HCT116 (cell line): ENCODE measurements at regions not wholly inside any gene's neighbourhood (a gene's known extent, or its start where the extent isn't known, plus 50 kb on each side); places are given as distances from the start of the nearest gene placed in this dataset.

ENCODE experiments used
- ATAC-seq: fragments of 200-7000 bp; cut with Tn5 transposase; 2 replicates; pipeline ENCODE4 v1.9.1; 2020; ENCODE audit warnings: mild to moderate bottlenecking, moderate library complexity
- BruUV-seq: library from RNA; stranded (reverse); fragments of 400-500 nt; replicated peaks from 2 replicates; lab custom pipeline; 2021; lab: Mats Ljungman, UMichigan
- CTCF ChIA-PET: fragments of 300-600 bp; sonication (Branson Sonifier 250); formaldehyde crosslinking; loops from one replicate; lab custom pipeline; 2021; ENCODE audit warnings: antibody characterized with exemption; lab: Charles Lee
- POLR2A ChIA-PET: fragments of 300-600, 350-600 bp; sonication (Branson Sonifier 250); formaldehyde crosslinking; loops from one replicate; lab custom pipeline; 2021; ENCODE audit warnings: antibody characterized with exemption; lab: Charles Lee
- RAD21 ChIA-PET, 2 experiments: fragments of 300-600 bp; sonication (Branson Sonifier 250); formaldehyde crosslinking; loops; one replicate each; lab custom pipeline; 2023; ENCODE audit warnings: low total read pairs in 2 of 2; ENCODE audit not compliant: uncharacterized antibody in 2 of 2, unreplicated experiment in 2 of 2, low non-redundant PET in 1 of 2; lab: Charles Lee
- DNase-seq: peaks from one replicate; pipeline ENCODE4 v3.0.0-alpha.2; 2010; ENCODE audit warnings: low read depth, low spot score
- H2AFZ ChIP-seq: fragments of 200-600 bp; shearing (Covaris generic), sonication (generic); 2 replicates; pipeline ENCODE4 v1.6.1; 2017; ENCODE audit warnings: low read depth, mixed run types, mixed read lengths, antibody characterized with exemption, low read length; ENCODE audit not compliant: poor library complexity, severe bottlenecking
- H3K27ac ChIP-seq: 2 replicates; pipeline ENCODE4 v1.5.1; 2012; ENCODE audit warnings: low read depth, low read length
- H3K27me3 ChIP-seq: fragments of 200-600 bp; sonication (generic); 2 replicates; pipeline ENCODE4 v1.6.1; 2016; ENCODE audit warnings: mixed run types, low read length, mixed read lengths; ENCODE audit not compliant: insufficient read depth
- H3K36me3 ChIP-seq, 2 experiments: fragments of 200-500 bp in 1 of 2; fragments of 200-600 bp in 1 of 2; sonication (Bioruptor generic) in 1 of 2; sonication (generic) in 1 of 2; 2 replicates each; pipeline versions ENCODE4 v1.5.1 to v1.6.1; 2014 to 2016; ENCODE audit warnings: low read length in 2 of 2, inconsistent platforms in 1 of 2, mixed read lengths in 1 of 2, mixed run types in 1 of 2; ENCODE audit not compliant: insufficient read depth in 2 of 2, control insufficient read depth in 1 of 2
- H3K4me1 ChIP-seq, 2 experiments: fragments of 200-600 bp in 1 of 2; sonication (generic) in 1 of 2; 2 replicates each; pipeline versions ENCODE4 v1.5.1 to v1.6.1; 2012 to 2017; ENCODE audit warnings: low read length in 2 of 2, inconsistent platforms in 1 of 2, mild to moderate bottlenecking in 1 of 2, mixed read lengths in 1 of 2, mixed run types in 1 of 2, moderate library complexity in 1 of 2; ENCODE audit not compliant: insufficient read depth in 2 of 2, control insufficient read depth in 1 of 2
- H3K4me2 ChIP-seq: fragments of 200-600 bp; sonication (generic); 2 replicates; pipeline ENCODE4 v1.6.1; 2017; ENCODE audit warnings: mixed run types, low read length, mixed read lengths
- H3K4me3 ChIP-seq, 2 experiments: fragments of 200-600 bp in 1 of 2; sonication (generic) in 1 of 2; replicated peaks in 1 of 2; 2 replicates each; pipeline ENCODE4 v1.5.1; 2011 to 2016; ENCODE audit warnings: low read length in 2 of 2, control low read depth in 1 of 2, low read depth in 1 of 2, mild to moderate bottlenecking in 1 of 2, mixed read lengths in 1 of 2, mixed run types in 1 of 2
- H3K79me2 ChIP-seq: fragments of 200-600 bp; sonication (generic); 2 replicates; pipeline ENCODE4 v1.6.1; 2017; ENCODE audit warnings: mild to moderate bottlenecking, mixed run types, low read length, moderate library complexity, mixed read lengths; ENCODE audit not compliant: insufficient read depth
- H3K9ac ChIP-seq: fragments of 200-600 bp; sonication (generic); 2 replicates; pipeline ENCODE4 v1.6.1; 2016; ENCODE audit warnings: low read length, mixed read lengths
- H3K9me2 ChIP-seq: fragments of 200-600 bp; sonication (generic), shearing (Covaris generic); 2 replicates; pipeline ENCODE4 v1.6.1; 2017; ENCODE audit warnings: mixed run types, mild to moderate bottlenecking, moderate library complexity; ENCODE audit not compliant: insufficient read depth
- H3K9me3 ChIP-seq, 2 experiments: fragments of 200-500 bp in 1 of 2; fragments of 200-600 bp in 1 of 2; sonication (Bioruptor generic) in 1 of 2; sonication (generic) in 1 of 2; 2 replicates each; pipeline ENCODE4 v1.6.1; 2014 to 2017; ENCODE audit warnings: low read length in 2 of 2, mixed read lengths in 2 of 2, inconsistent platforms in 1 of 2, low read depth in 1 of 2, mild to moderate bottlenecking in 1 of 2, mixed run types in 1 of 2, moderate library complexity in 1 of 2; ENCODE audit not compliant: control insufficient read depth in 1 of 2, insufficient read depth in 1 of 2
- H4K20me1 ChIP-seq: fragments of 200-600 bp; sonication (generic), shearing (Covaris generic); 2 replicates; pipeline ENCODE4 v1.6.1; 2017; ENCODE audit warnings: mixed run types, mild to moderate bottlenecking, moderate library complexity; ENCODE audit not compliant: insufficient read depth
- CBX3 ChIP-seq: IDR thresholded peaks from 2 replicates; pipeline ENCODE4 v1.6.1; 2012; ENCODE audit warnings: low read depth
- CTCF ChIP-seq, 3 experiments: fragments of 200-600 bp in 1 of 3; sonication (generic) in 1 of 3; IDR thresholded peaks in 2 of 3; conservative IDR thresholded peaks in 1 of 3; 2 replicates each; pipeline ENCODE4 v1.5.1; 2012 to 2017; ENCODE audit warnings: low read depth in 2 of 3, low read length in 2 of 3, antibody characterized with exemption in 1 of 3, borderline replicate concordance in 1 of 3, control low read depth in 1 of 3, mild to moderate bottlenecking in 1 of 3, mixed read lengths in 1 of 3, mixed run types in 1 of 3, moderate library complexity in 1 of 3; ENCODE audit not compliant: insufficient read depth in 1 of 3
- EGR1 ChIP-seq: IDR thresholded peaks from 2 replicates; pipeline ENCODE4 v1.6.1; 2012; ENCODE audit warnings: low read depth
- EZH2 ChIP-seq: fragments of 200-600 bp; sonication (generic); IDR thresholded peaks from 2 replicates; pipeline ENCODE4 v1.6.1; 2017; ENCODE audit warnings: antibody characterized with exemption, mixed run types
- EZH2phosphoT487 ChIP-seq: fragments of 200-600 bp; IDR thresholded peaks from 2 replicates; pipeline ENCODE4 v1.6.1; 2018; ENCODE audit warnings: antibody characterized with exemption, borderline replicate concordance
- FOSL1 ChIP-seq: IDR thresholded peaks from 2 replicates; pipeline ENCODE4 v1.6.1; 2012; ENCODE audit warnings: low read depth
- JUND ChIP-seq: IDR thresholded peaks from 2 replicates; pipeline ENCODE4 v1.6.1; 2012
- POLR2A ChIP-seq: IDR thresholded peaks from 2 replicates; pipeline ENCODE4 v1.7.0; 2011; ENCODE audit warnings: borderline replicate concordance; ENCODE audit not compliant: insufficient read depth, insufficient read length; ENCODE audit errors: extremely low read depth
- POLR2AphosphoS5 ChIP-seq: IDR thresholded peaks from 2 replicates; pipeline ENCODE4 v1.6.1; 2011; ENCODE audit warnings: mild to moderate bottlenecking, low read depth, low read length, moderate library complexity
- SIN3A ChIP-seq: IDR thresholded peaks from 2 replicates; pipeline ENCODE4 v1.6.1; 2012; ENCODE audit warnings: low read depth
- SP1 ChIP-seq: IDR thresholded peaks from 2 replicates; pipeline ENCODE4 v1.6.1; 2012; ENCODE audit warnings: low read depth
- YY1 ChIP-seq: IDR thresholded peaks from 2 replicates; pipeline ENCODE4 v1.6.1; 2011; ENCODE audit warnings: low read length, low read depth, moderate library complexity, mild to moderate bottlenecking; ENCODE audit not compliant: insufficient replicate concordance; ENCODE audit errors: extremely low read depth
- ZBTB33 ChIP-seq: IDR thresholded peaks from 2 replicates; pipeline ENCODE4 v1.6.1; 2011; ENCODE audit warnings: mild to moderate bottlenecking, low read length, moderate library complexity; ENCODE audit not compliant: insufficient replicate concordance; ENCODE audit errors: extremely low read depth
- ZFX ChIP-seq: fragments of 450-650 bp; IDR thresholded peaks from 2 replicates; pipeline ENCODE4 v1.6.1; 2017
- ZNF274 ChIP-seq: fragments of 200-500 bp; sonication (Bioruptor generic); IDR thresholded peaks from 2 replicates; pipeline ENCODE4 v1.6.1; 2014; ENCODE audit warnings: mild to moderate bottlenecking, low read depth, low read length, inconsistent platforms
- intact Hi-C: fragments of 100-400 bp; cut with micrococcal nuclease; formaldehyde crosslinking; loops from 2 replicates; pipeline ENCODE4 v1.10.0; 2022
- TF ChIP-seq, protein P1 (sequence below): IDR thresholded peaks from 2 replicates; pipeline ENCODE4 v1.6.1; 2012

DNA sequence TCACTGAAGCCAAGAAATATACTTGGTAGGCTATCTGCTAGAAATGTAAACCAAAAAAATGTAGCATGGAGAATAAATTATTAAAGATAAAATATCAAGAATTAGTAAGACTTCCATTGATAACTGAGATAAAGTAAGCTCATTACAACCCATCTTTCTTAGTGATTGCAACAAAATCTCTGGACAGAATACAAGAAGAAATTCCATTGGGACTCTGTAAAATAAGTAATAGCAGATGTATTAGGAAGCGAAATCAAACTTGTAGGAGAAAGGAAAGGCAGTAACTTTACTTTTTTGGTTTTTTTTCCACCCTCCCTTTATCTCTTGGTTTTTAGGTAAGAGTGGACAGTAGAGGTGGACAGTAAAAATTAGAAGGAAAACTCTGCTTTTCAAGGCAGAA, 605.7 kb downstream of the DACH1 start:
- TF ChIP-seq ZNF274: no peak
- no peak for TF ChIP-seq SIN3A
- TF ChIP-seq SP1: no peak
- TF ChIP-seq ZBTB33: no peak
- TF ChIP-seq JUND: no peak
- no peak for TF ChIP-seq EZH2
- TF ChIP-seq EZH2phosphoT487: no peak
- no peak for TF ChIP-seq POLR2A
- TF ChIP-seq EGR1: no peak
- no peak for TF ChIP-seq CTCF (IDR thresholded peaks at IDR 0.05 in 2 of 3, conservative IDR thresholded peaks at IDR 0.05 in 1 of 3; ENCODE audit: borderline replicate concordance in 1 of 3, insufficient read depth in 1 of 3, low read depth in 2 of 3, low read length in 2 of 3)
- no peak for TF ChIP-seq POLR2AphosphoS5
- no peak for TF ChIP-seq CBX3
- TF ChIP-seq FOSL1: no peak
- TF ChIP-seq ZFX: no peak
- no peak for TF ChIP-seq YY1
- TF ChIP-seq, protein P1, sequence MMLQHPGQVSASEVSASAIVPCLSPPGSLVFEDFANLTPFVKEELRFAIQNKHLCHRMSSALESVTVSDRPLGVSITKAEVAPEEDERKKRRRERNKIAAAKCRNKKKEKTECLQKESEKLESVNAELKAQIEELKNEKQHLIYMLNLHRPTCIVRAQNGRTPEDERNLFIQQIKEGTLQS: no peak
- Histone ChIP-seq H3K4me2 (no peak overlapping the region), H3K4me3 (no peak overlapping the region), H3K79me2 (no peaks in the 10 kb centered on the region), H3K9me3 (no peaks in the 10 kb centered on the region; a peak in 1 of 4 replicates), H3K36me3 (no peaks in the 10 kb centered on the region), H2AFZ (no peak overlapping the region), H3K4me1 (no peaks in the 10 kb centered on the region), H3K27ac (no peak overlapping the region), H3K9me2 (no peaks in the 10 kb centered on the region), H4K20me1 (no peaks in the 10 kb centered on the region), H3K9ac (no peak overlapping the region), H3K27me3 (no peaks in the 10 kb centered on the region)
- RAD21 ChIA-PET: no interaction called here
- no peak for DNase-seq
- POLR2A ChIA-PET: no interaction called here
- no peak for ATAC-seq
- intact Hi-C loops: no loop called here
- CTCF ChIA-PET: no interaction called here
- BruUV-seq: no TSS peak
